B cell (primary cell): ENCODE measurements at regions not wholly inside any gene's neighbourhood (a gene's known extent, or its start where the extent isn't known, plus 50 kb on each side); places are given as distances from the start of the nearest gene placed in this dataset.
A peak's percentile ranks its signal among the peaks of the same experiment; 100 is the strongest.

Experiments
- ATAC-seq: fragments of 200-7000 bp; cut with Tn5 transposase; one replicate; pipeline ENCODE4 v1.10.0; 2021; ENCODE audit warnings: low read depth, mild to moderate bottlenecking, moderate number of reproducible peaks, moderate library complexity
- CTCF ChIA-PET: fragments of 350-600 bp; sonication (Branson Sonifier 250); formaldehyde crosslinking; loops from one replicate; lab custom pipeline; 2021; ENCODE audit warnings: antibody characterized with exemption, inconsistent platforms; lab: Charles Lee
- POLR2A ChIA-PET: fragments of 350-600 bp; sonication (Branson Sonifier 250); formaldehyde crosslinking; loops from one replicate; lab custom pipeline; 2021; ENCODE audit warnings: antibody characterized with exemption; lab: Charles Lee
- DNase-seq: peaks from one replicate; pipeline ENCODE4 v3.0.0; 2013
- H2AFZ ChIP-seq: 2 replicates; pipeline ENCODE4 v1.6.1; 2012; ENCODE audit warnings: mild to moderate bottlenecking, low read depth, low read length; ENCODE audit not compliant: insufficient read depth, poor library complexity, severe bottlenecking
- H3K27ac ChIP-seq, 2 donors: 1 replicate in 1 of 2; 2 replicates in 1 of 2; pipeline ENCODE4 v1.5.1; 2012 to 2013; ENCODE audit warnings: low read length in 2 of 2, mild to moderate bottlenecking in 2 of 2, moderate library complexity in 1 of 2
- H3K27me3 ChIP-seq, 4 experiments: fragments of 200-600 bp in 1 of 4; sonication (generic) in 1 of 4; replicated peaks in 1 of 4; 1 replicate in 2 of 4; 2 replicates in 2 of 4; pipeline versions ENCODE4 v1.6.1 to v1.7.0; 2013 to 2016; ENCODE audit warnings: low read length in 3 of 4, mild to moderate bottlenecking in 2 of 4, mixed read lengths in 1 of 4, moderate library complexity in 1 of 4; ENCODE audit not compliant: insufficient read depth in 4 of 4, control insufficient read depth in 3 of 4; ENCODE audit errors: control extremely low read depth in 1 of 4
- H3K36me3 ChIP-seq, 2 experiments: replicated peaks in 1 of 2; 1 replicate in 1 of 2; 2 replicates in 1 of 2; pipeline versions ENCODE4 v1.6.1 to v1.7.1; 2013; ENCODE audit warnings: low read length in 1 of 2; ENCODE audit not compliant: insufficient read depth in 2 of 2, control insufficient read depth in 1 of 2; ENCODE audit errors: control extremely low read depth in 1 of 2, extremely low read depth in 1 of 2
- H3K4me1 ChIP-seq, 2 donors: fragments of 200-600 bp in 1 of 2; sonication (generic) in 1 of 2; 1 replicate in 1 of 2; 2 replicates in 1 of 2; pipeline versions ENCODE4 v1.5.1 to v1.6.1; 2013 to 2017; ENCODE audit warnings: low read length in 2 of 2; ENCODE audit not compliant: control insufficient read depth in 2 of 2, insufficient read depth in 2 of 2
- H3K4me2 ChIP-seq: replicated peaks from 2 replicates; pipeline ENCODE3; 2012; ENCODE audit warnings: mild to moderate bottlenecking, low read depth, low read length; ENCODE audit not compliant: poor library complexity, severe bottlenecking
- H3K4me3 ChIP-seq, 5 experiments: fragments of 200-600 bp in 1 of 5; sonication (generic) in 1 of 5; 1 replicate in 3 of 5; 2 replicates in 2 of 5; pipeline versions ENCODE4 v1.5.1 to v1.7.0; 2011 to 2016; ENCODE audit warnings: low read length in 4 of 5, mild to moderate bottlenecking in 4 of 5, low read depth in 2 of 5, control low read depth in 1 of 5, moderate library complexity in 1 of 5; ENCODE audit not compliant: insufficient read depth in 1 of 5; ENCODE audit errors: control extremely low read depth in 1 of 5, extremely low read depth in 1 of 5
- H3K79me2 ChIP-seq: fragments of 200-600 bp; sonication (generic); one replicate; pipeline ENCODE4 v1.6.0; 2016; ENCODE audit warnings: low read length; ENCODE audit not compliant: control insufficient read depth, insufficient read depth
- H3K9ac ChIP-seq: fragments of 200-600 bp; sonication (generic); 2 replicates; pipeline ENCODE4 v1.6.1; 2017; ENCODE audit warnings: mild to moderate bottlenecking, low read length, moderate library complexity
- H3K9me3 ChIP-seq, 3 donors: one replicate each; pipeline versions ENCODE4 v1.6.1 to v1.7.1; 2013; ENCODE audit warnings: low read length in 2 of 3; ENCODE audit not compliant: control insufficient read depth in 2 of 3, insufficient read depth in 1 of 3; ENCODE audit errors: control extremely low read depth in 1 of 3
- H4K20me1 ChIP-seq: 2 replicates; pipeline ENCODE4 v1.6.0; 2012; ENCODE audit warnings: mild to moderate bottlenecking, low read length; ENCODE audit not compliant: insufficient read depth, control insufficient read depth, poor library complexity, severe bottlenecking
- H3K27ac Mint-ChIP-seq: one replicate; pipeline ENCODE4 v1.8.0; 2021; ENCODE audit warnings: mixed read lengths
- H3K27me3 Mint-ChIP-seq: one replicate; pipeline ENCODE4 v1.8.0; 2021; ENCODE audit warnings: mixed read lengths
- H3K4me1 Mint-ChIP-seq: one replicate; pipeline ENCODE4 v1.8.0; 2021; ENCODE audit warnings: mixed read lengths
- H3K4me3 Mint-ChIP-seq: one replicate; pipeline ENCODE4 v1.8.0; 2021; ENCODE audit warnings: mixed read lengths
- H3K9me3 Mint-ChIP-seq: one replicate; pipeline ENCODE4 v1.8.0; 2022; ENCODE audit warnings: mixed read lengths; ENCODE audit not compliant: insufficient read depth
- CTCF ChIP-seq: fragments of 200-600 bp; IDR thresholded peaks from one replicate; pipeline ENCODE4 v1.8.0; 2022; ENCODE audit warnings: antibody characterized with exemption, mild to moderate bottlenecking
- EZH2 ChIP-seq: IDR thresholded peaks from 2 replicates; pipeline ENCODE4 v1.6.1; 2012; ENCODE audit warnings: borderline replicate concordance, low read depth, mild to moderate bottlenecking, moderate library complexity, low read length; ENCODE audit not compliant: insufficient read depth, poor library complexity, severe bottlenecking
- WGBS: methylation state at CpG from one replicate; pipeline ENCODE4 v1.1.5; 2013; ENCODE audit warnings: missing lambda C conversion rate; ENCODE audit not compliant: insufficient coverage; 5-methylcytosine and 5-hydroxymethylcytosine counted together
- intact Hi-C: fragments of 100-400 bp; cut with micrococcal nuclease; formaldehyde crosslinking; loops from one replicate; pipeline ENCODE4 v1.10.0; 2022

GRCh38 chr6:786946-787763, 94.2 kb upstream of the EXOC2 start:
- peaks cover 0 to 8% (median 2%) of the 10 kb centered on the region in 3 donors for H3K9me3 ChIP-seq
- H2AFZ ChIP-seq = no peak overlapping the region
- peaks cover 0 to 10% (median 0%) of the 10 kb centered on the region in 4 experiments for H3K27me3 ChIP-seq
- DNase-seq = peak; percentile 23
- H3K9me3 Mint-ChIP-seq = no peaks in the 10 kb centered on the region
- no peak overlapping the region for H3K9ac ChIP-seq
- peaks cover 6% of the 10 kb centered on the region for H3K4me1 Mint-ChIP-seq
- no peak overlapping the region for H3K27ac Mint-ChIP-seq
- peaks cover 0 to 4% of the 10 kb centered on the region in 2 donors for H3K4me1 ChIP-seq
- CTCF ChIA-PET = interaction anchor here (1.6 to 2.4 kb wide), 3 partner anchors 11 to 193 kb away, joined by 4 to 13 read pairs (median 6); no protein-coding TSS in a partner anchor
- no peak overlapping the region for H3K4me3 ChIP-seq
- intact Hi-C loops = loop anchor here (1.0 kb wide), 1 partner anchor 194 kb away; no protein-coding TSS in a partner anchor
- no peak for TF ChIP-seq EZH2
- peak; percentile 75 for TF ChIP-seq CTCF
- no peaks in the 10 kb centered on the region for H4K20me1 ChIP-seq
- no peaks in the 10 kb centered on the region for H3K36me3 ChIP-seq
- H3K79me2 ChIP-seq = no peaks in the 10 kb centered on the region
- H3K4me2 ChIP-seq = no peak overlapping the region
- WGBS = 67% methylated on average over 3 of the region's 12 CpGs
- peaks cover 16% of the 10 kb centered on the region for H3K27me3 Mint-ChIP-seq
- POLR2A ChIA-PET = no interaction called here
- no peak for ATAC-seq
- H3K27ac ChIP-seq = no peak overlapping the region
- no peak overlapping the region for H3K4me3 Mint-ChIP-seq
